H1 (cell line): ENCODE measurements at regions not wholly inside any gene's neighbourhood (a gene's known extent, or its start where the extent isn't known, plus 50 kb on each side); places are given as distances from the start of the nearest gene placed in this dataset.

Source experiments
- CTCF ChIA-PET: fragments of 300-600 bp; sonication (Branson Sonifier 250); formaldehyde crosslinking; loops from one replicate; lab custom pipeline; 2021; ENCODE audit not compliant: partially characterized antibody; lab: Charles Lee
- POLR2A ChIA-PET: fragments of 300-600 bp; sonication (Branson Sonifier 250); formaldehyde crosslinking; loops from one replicate; lab custom pipeline; 2021; ENCODE audit warnings: inconsistent platforms; ENCODE audit not compliant: partially characterized antibody; lab: Charles Lee
- DNase-seq, 2 experiments: peaks; one replicate each; pipeline versions ENCODE4 v3.0.0 to v3.0.0-alpha.2; 2010 to 2022; ENCODE audit warnings: low spot score in 2 of 2, low read depth in 1 of 2, mixed read lengths in 1 of 2
- FAIRE-seq: peaks from 2 replicates; lab custom pipeline; 2011; peaks lifted over from hg19 to GRCh38; lab: Jason Lieb, UNC
- H2AFZ ChIP-seq: 2 replicates; pipeline ENCODE4 v1.8.1; 2012; ENCODE audit warnings: low read length, inconsistent platforms
- H2AK5ac ChIP-seq: 2 replicates; pipeline ENCODE4 v1.6.1; 2013; ENCODE audit warnings: low read depth, low read length
- H2BK120ac ChIP-seq: replicated peaks from 2 replicates; pipeline ENCODE3; 2013; ENCODE audit warnings: low read depth, low read length, inconsistent platforms
- H2BK12ac ChIP-seq: 2 replicates; pipeline ENCODE4 v1.6.1; 2013; ENCODE audit warnings: low read depth, low read length
- H2BK15ac ChIP-seq: 2 replicates; pipeline ENCODE4 v1.6.1; 2013; ENCODE audit warnings: low read length
- H2BK20ac ChIP-seq: 2 replicates; pipeline ENCODE4 v1.6.1; 2013; ENCODE audit warnings: low read length
- H2BK5ac ChIP-seq: 2 replicates; pipeline ENCODE4 v1.6.1; 2013; ENCODE audit warnings: low read depth, low read length
- H3K14ac ChIP-seq: 2 replicates; pipeline ENCODE4 v1.6.1; 2013; ENCODE audit warnings: inconsistent platforms; ENCODE audit not compliant: insufficient read length
- H3K18ac ChIP-seq: 2 replicates; pipeline ENCODE4 v1.6.1; 2013; ENCODE audit warnings: low read length; ENCODE audit errors: extremely low read depth
- H3K23ac ChIP-seq: 2 replicates; pipeline ENCODE4 v1.6.1; 2013; ENCODE audit warnings: inconsistent platforms; ENCODE audit not compliant: insufficient read length
- H3K23me2 ChIP-seq: 2 replicates; pipeline ENCODE4 v1.6.1; 2013; ENCODE audit warnings: low read depth, low read length
- H3K27ac ChIP-seq: 2 replicates; pipeline ENCODE4 v1.6.1; 2011; ENCODE audit warnings: low read depth, low read length, inconsistent platforms
- H3K27me3 ChIP-seq, 4 experiments: replicated peaks in 1 of 4; 1 replicate in 1 of 4; 2 replicates in 3 of 4; pipeline versions ENCODE4 v1.6.1 to v1.8.1; 2011 to 2013; ENCODE audit warnings: low read length in 3 of 4, mild to moderate bottlenecking in 3 of 4, inconsistent platforms in 2 of 4, mixed read lengths in 2 of 4, moderate library complexity in 1 of 4; ENCODE audit not compliant: control insufficient read depth in 3 of 4, insufficient read depth in 3 of 4; ENCODE audit errors: extremely low read depth in 1 of 4
- H3K36me3 ChIP-seq, 4 experiments: 2 replicates each; pipeline versions ENCODE4 v1.6.1 to v1.8.1; 2011 to 2013; ENCODE audit warnings: mild to moderate bottlenecking in 4 of 4, low read length in 3 of 4, moderate library complexity in 2 of 4, control low read depth in 1 of 4, inconsistent platforms in 1 of 4; ENCODE audit not compliant: insufficient read depth in 4 of 4, control insufficient read depth in 2 of 4
- H3K4ac ChIP-seq: replicated peaks from 2 replicates; pipeline ENCODE3; 2013; ENCODE audit warnings: low read length, low read depth, mixed read lengths, inconsistent platforms; ENCODE audit not compliant: insufficient read length
- H3K4me1 ChIP-seq, 4 experiments: replicated peaks in 1 of 4; 1 replicate in 1 of 4; 2 replicates in 3 of 4; pipeline versions ENCODE4 v1.6.1 to v1.8.1; 2011 to 2013; ENCODE audit warnings: low read length in 3 of 4, inconsistent platforms in 2 of 4, mixed read lengths in 1 of 4; ENCODE audit not compliant: insufficient read depth in 4 of 4, control insufficient read depth in 3 of 4
- H3K4me2 ChIP-seq, 2 experiments: 2 replicates each; pipeline versions ENCODE4 v1.6.1 to v1.8.1; 2011 to 2013; ENCODE audit warnings: low read depth in 2 of 2, low read length in 2 of 2, control low read depth in 1 of 2, inconsistent platforms in 1 of 2, mild to moderate bottlenecking in 1 of 2; ENCODE audit not compliant: insufficient read depth in 1 of 2
- H3K4me3 ChIP-seq, 4 experiments: fragments of 200-600, 300-600 bp in 1 of 4; sonication (generic), shearing (Covaris generic), sonication (Bioruptor Twin) in 1 of 4; 2 replicates each; pipeline versions ENCODE4 v1.5.1 to v1.8.1; 2011 to 2016; ENCODE audit warnings: low read length in 4 of 4, low read depth in 3 of 4, control low read depth in 2 of 4, inconsistent platforms in 2 of 4, mild to moderate bottlenecking in 2 of 4, mixed read lengths in 1 of 4, moderate library complexity in 1 of 4; ENCODE audit not compliant: insufficient read depth in 2 of 4; ENCODE audit errors: extremely low read depth in 1 of 4
- H3K56ac ChIP-seq: replicated peaks from 2 replicates; pipeline ENCODE3; 2013; ENCODE audit warnings: low read depth, mild to moderate bottlenecking, mixed read lengths, low read length, inconsistent platforms; ENCODE audit not compliant: insufficient read length
- H3K79me1 ChIP-seq: 2 replicates; pipeline ENCODE4 v1.6.1; 2013; ENCODE audit warnings: low read depth, low read length, control low read depth
- H3K79me2 ChIP-seq, 2 experiments: 2 replicates each; pipeline versions ENCODE4 v1.6.1 to v1.8.1; 2012 to 2013; ENCODE audit warnings: low read length in 2 of 2, mild to moderate bottlenecking in 2 of 2, inconsistent platforms in 1 of 2; ENCODE audit not compliant: insufficient read depth in 2 of 2, control insufficient read depth in 1 of 2
- H3K9ac ChIP-seq, 4 experiments: replicated peaks in 1 of 4; 1 replicate in 1 of 4; 2 replicates in 3 of 4; pipeline versions ENCODE4 v1.6.1 to v1.8.1; 2011 to 2013; ENCODE audit warnings: low read depth in 3 of 4, low read length in 3 of 4, control low read depth in 2 of 4, mild to moderate bottlenecking in 2 of 4, moderate library complexity in 2 of 4, inconsistent platforms in 1 of 4; ENCODE audit errors: extremely low read depth in 1 of 4
- H3K9me3 ChIP-seq, 2 experiments: 2 replicates each; pipeline versions ENCODE4 v1.6.1 to v1.8.1; 2012 to 2013; ENCODE audit warnings: mild to moderate bottlenecking in 2 of 2, moderate library complexity in 2 of 2, control low read depth in 1 of 2, inconsistent platforms in 1 of 2, low read depth in 1 of 2, low read length in 1 of 2, mixed read lengths in 1 of 2; ENCODE audit not compliant: insufficient read depth in 2 of 2
- H4K20me1 ChIP-seq, 2 experiments: replicated peaks in 1 of 2; 2 replicates each; pipeline versions ENCODE3 to v1.8.1; 2011 to 2013; ENCODE audit warnings: inconsistent platforms in 2 of 2, low read length in 2 of 2, mild to moderate bottlenecking in 1 of 2; ENCODE audit not compliant: insufficient read depth in 2 of 2, control insufficient read depth in 1 of 2
- H4K5ac ChIP-seq: 2 replicates; pipeline ENCODE4 v1.6.1; 2013; ENCODE audit warnings: low read length, low read depth, mixed read lengths, inconsistent platforms; ENCODE audit not compliant: insufficient read length
- H4K8ac ChIP-seq: 2 replicates; pipeline ENCODE4 v1.8.0; 2013; ENCODE audit warnings: mild to moderate bottlenecking, moderate library complexity, low read length, inconsistent platforms; ENCODE audit not compliant: insufficient read depth; ENCODE audit errors: extremely low read depth
- H4K91ac ChIP-seq: replicated peaks from 2 replicates; pipeline ENCODE3; 2013; ENCODE audit warnings: low read length, mixed read lengths, inconsistent platforms; ENCODE audit not compliant: insufficient read length
- ASH2L ChIP-seq: fragments of 200-600, 300-600 bp; sonication (generic); IDR thresholded peaks from one replicate; pipeline ENCODE4 v1.7.1; 2017; ENCODE audit warnings: low read length
- ATF2 ChIP-seq: IDR thresholded peaks from 2 replicates; pipeline ENCODE4 v1.6.1; 2012; ENCODE audit warnings: low read length, inconsistent platforms
- BRCA1 ChIP-seq: IDR thresholded peaks from 2 replicates; pipeline ENCODE4 v1.6.1; 2012; ENCODE audit warnings: low read depth, low read length, improper control_type of control experiment
- CEBPB ChIP-seq: IDR thresholded peaks from 2 replicates; pipeline ENCODE4 v1.6.1; 2012; ENCODE audit warnings: low read depth, low read length
- CTBP2 ChIP-seq: IDR thresholded peaks from 2 replicates; pipeline ENCODE4 v1.7.0; 2011; ENCODE audit warnings: borderline replicate concordance, mild to moderate bottlenecking, moderate library complexity, mixed read lengths, low read length; ENCODE audit not compliant: insufficient read depth, insufficient read length
- KDM1A ChIP-seq: fragments of 200-600, 300-600 bp; sonication (generic); IDR thresholded peaks from 2 replicates; pipeline ENCODE4 v1.7.1; 2016; ENCODE audit warnings: mild to moderate bottlenecking, low read length, borderline replicate concordance
- NANOG ChIP-seq: IDR thresholded peaks from 2 replicates; pipeline ENCODE4 v1.6.1; 2011; ENCODE audit warnings: low read length, low read depth, mild to moderate bottlenecking, inconsistent platforms; ENCODE audit not compliant: insufficient read depth, poor library complexity, severe bottlenecking
- POLR2AphosphoS5 ChIP-seq: IDR thresholded peaks from 2 replicates; pipeline ENCODE4 v1.6.1; 2011; ENCODE audit warnings: low read depth, low read length
- RFX5 ChIP-seq: IDR thresholded peaks from 2 replicates; pipeline ENCODE4 v1.6.1; 2011; ENCODE audit warnings: low read depth, low read length, improper control_type of control experiment, borderline replicate concordance
- RNF2 ChIP-seq: fragments of 200-900, 300-1000 bp; sonication (generic); IDR thresholded peaks from 2 replicates; pipeline ENCODE4 v1.7.1; 2016; ENCODE audit warnings: borderline replicate concordance, low read depth, mild to moderate bottlenecking, antibody characterized with exemption, low read length; ENCODE audit not compliant: poor library complexity, severe bottlenecking; ENCODE audit errors: missing control alignments
- SIRT6 ChIP-seq: IDR thresholded peaks from one replicate; pipeline ENCODE4 v1.7.1; 2012; ENCODE audit warnings: low read length, inconsistent platforms
- SP2 ChIP-seq: IDR thresholded peaks from 2 replicates; pipeline ENCODE4 v1.6.1; 2012; ENCODE audit warnings: mild to moderate bottlenecking, low read length, inconsistent platforms
- TAF7 ChIP-seq: optimal IDR thresholded peaks from 2 replicates; pipeline ENCODE3; 2011; ENCODE audit warnings: low read depth, mild to moderate bottlenecking, inconsistent platforms, low read length, moderate library complexity, borderline replicate concordance
- WGBS, 2 experiments: shearing (Covaris generic) in 1 of 2; methylation state at CpG; one replicate each; pipeline versions ENCODE4 v1.1.6 to v1.1.7; 2013 to 2015; ENCODE audit warnings: low lambda C conversion rate in 2 of 2, mixed read lengths in 2 of 2, inconsistent platforms in 1 of 2, low coverage in 1 of 2, missing lambda C conversion rate in 1 of 2; ENCODE audit not compliant: insufficient replicate concordance in 2 of 2, insufficient coverage in 1 of 2, insufficient read length in 1 of 2; ENCODE audit errors: extremely low coverage in 1 of 2, missing lambda C conversion rate in 1 of 2; 5-methylcytosine and 5-hydroxymethylcytosine counted together

- no peak overlapping the region for H3K56ac ChIP-seq
- H2BK12ac ChIP-seq = no peak overlapping the region
- H3K9ac ChIP-seq = no peak overlapping the region
- no peak overlapping the region for H2BK20ac ChIP-seq
- peaks cover 0 to 2% of the 10 kb centered on the region in 2 experiments for H4K20me1 ChIP-seq
- no peak overlapping the region for H3K14ac ChIP-seq
- H3K79me1 ChIP-seq = no peaks in the 10 kb centered on the region; the same call in 1 of the 2 replicates
- H4K8ac ChIP-seq = no peak overlapping the region
- FAIRE-seq (no peak), DNase-seq (no peak)
- no peaks in the 10 kb centered on the region for H3K79me2 ChIP-seq
- 84% methylated on average over 2 of the region's 2 CpGs; no CpG with 5 or more reads in 1 of the 2 experiments for WGBS, 2 experiments
- H3K27ac ChIP-seq = no peak overlapping the region
- no peak overlapping the region for H4K5ac ChIP-seq
- no peaks in the 10 kb centered on the region for H3K27me3 ChIP-seq
- H3K4me1 ChIP-seq = no peaks in the 10 kb centered on the region
- no peak overlapping the region for H3K23ac ChIP-seq
- H2BK15ac ChIP-seq = no peak overlapping the region
- H2BK5ac ChIP-seq = no peak overlapping the region
- H3K4me3 ChIP-seq = no peak overlapping the region
- H2BK120ac ChIP-seq = no peak overlapping the region
- no peaks in the 10 kb centered on the region for H3K36me3 ChIP-seq
- H3K4me2 ChIP-seq = no peak overlapping the region
- ChIA-PET CTCF (interaction anchor here (0.6 to 1.3 kb wide), 10 partner anchors 13 to 133 kb away, joined by 3 to 5 read pairs (median 3); no protein-coding TSS in a partner anchor), POLR2A (interaction anchor here (0.5 kb wide), 1 partner anchor 50 kb away, joined by 3 read pairs; no protein-coding TSS in a partner anchor)
- no peak overlapping the region for H3K4ac ChIP-seq
- no peak overlapping the region for H3K18ac ChIP-seq
- no peak overlapping the region for H2AK5ac ChIP-seq
- H2AFZ ChIP-seq = no peak overlapping the region
- H3K23me2 ChIP-seq = no peaks in the 10 kb centered on the region
- no peaks in the 10 kb centered on the region for H3K9me3 ChIP-seq
- H4K91ac ChIP-seq = no peak overlapping the region
- no peak for TF ChIP-seq RNF2
- TF ChIP-seq TAF7 = no peak
- TF ChIP-seq BRCA1 = no peak
- no peak for TF ChIP-seq SIRT6
- TF ChIP-seq NANOG = no peak
- TF ChIP-seq ASH2L = no peak
- no peak for TF ChIP-seq SP2
- no peak for TF ChIP-seq CTBP2
- no peak for TF ChIP-seq RFX5
- TF ChIP-seq POLR2AphosphoS5 = no peak
- TF ChIP-seq CEBPB = no peak
- no peak for TF ChIP-seq ATF2
- TF ChIP-seq KDM1A = no peak
These were observed 126.5 kb downstream of the CHST1 start for GRCh38 chr11:45538939-45539338.
